Right lobe of liver (tissue), 6 donors: ENCODE measurements at regions not wholly inside any gene's neighbourhood (a gene's known extent, or its start where the extent isn't known, plus 50 kb on each side); places are given as distances from the start of the nearest gene placed in this dataset.

ENCODE experiments used
- ATAC-seq, 4 donors: fragments of 200-7000 bp; cut with Tn5 transposase; one replicate each; pipeline ENCODE4 v1.9.1; 2020; ENCODE audit warnings: mild to moderate bottlenecking in 4 of 4, moderate library complexity in 4 of 4
- DNase-seq, 3 donors: peaks; one replicate each; pipeline ENCODE4 v3.0.0-alpha.2; 2020
- H3K27ac ChIP-seq, 3 donors: fragments of 200-600 bp; one replicate each; pipeline ENCODE4 v1.8.0; 2022
- H3K27me3 ChIP-seq, 2 donors: fragments of 200-600 bp; one replicate each; pipeline ENCODE4 v1.8.0; 2022
- H3K36me3 ChIP-seq, 4 donors: fragments of 200-600 bp; sonication (generic) in 1 of 4; one replicate each; pipeline versions ENCODE4 v1.5.1 to v1.8.0; 2017 to 2022; ENCODE audit warnings: control low read depth in 1 of 4
- H3K4me1 ChIP-seq, 4 donors: fragments of 200-600 bp; sonication (generic) in 1 of 4; one replicate each; pipeline versions ENCODE4 v1.5.1 to v1.8.0; 2017 to 2022; ENCODE audit warnings: control low read depth in 1 of 4
- H3K4me3 ChIP-seq, 3 donors: fragments of 200-600 bp; one replicate each; pipeline ENCODE4 v1.8.0; 2022
- H3K9me3 ChIP-seq, 4 donors: fragments of 200-600 bp; sonication (generic) in 1 of 4; one replicate each; pipeline versions ENCODE4 v1.5.1 to v1.8.0; 2017 to 2022; ENCODE audit warnings: control low read depth in 1 of 4
- POLR2A ChIP-seq: fragments of 450-650 bp; IDR thresholded peaks from one replicate; pipeline ENCODE4 v1.6.1; 2017; ENCODE audit warnings: antibody characterized with exemption, mild to moderate bottlenecking
- WGBS: methylation state at CpG from one replicate; pipeline ENCODE4 v1.1.6; 2018; ENCODE audit warnings: low coverage, low lambda C conversion rate; ENCODE audit not compliant: insufficient coverage; ENCODE audit errors: missing lambda C conversion rate; 5-methylcytosine and 5-hydroxymethylcytosine counted together
- intact Hi-C, 2 donors: fragments of 100-400 bp; cut with DNase I; formaldehyde crosslinking; loops; one replicate each; pipeline versions ENCODE4 v1.11.2 to v1.14.1; 2022
- TF ChIP-seq, protein P1 (sequence below), 4 donors: fragments of 200-600 bp in 3 of 4; fragments of 450-650 bp in 1 of 4; IDR thresholded peaks; one replicate each; pipeline versions ENCODE4 v1.5.1 to v1.8.0; 2016 to 2022; ENCODE audit warnings: antibody characterized with exemption in 4 of 4, mild to moderate bottlenecking in 2 of 4
- donor health status: DM: no; HTN: yes; CAD: no.
- donor health status: DM: no; HTN: no; CAD: no.
- donor health status: DM: no; HTN: no; CAD: no.
- donor health status: DM: no; HTN: yes; CAD: no.
- donor health status: DM: no; HTN: yes; CAD: no.

DNA sequence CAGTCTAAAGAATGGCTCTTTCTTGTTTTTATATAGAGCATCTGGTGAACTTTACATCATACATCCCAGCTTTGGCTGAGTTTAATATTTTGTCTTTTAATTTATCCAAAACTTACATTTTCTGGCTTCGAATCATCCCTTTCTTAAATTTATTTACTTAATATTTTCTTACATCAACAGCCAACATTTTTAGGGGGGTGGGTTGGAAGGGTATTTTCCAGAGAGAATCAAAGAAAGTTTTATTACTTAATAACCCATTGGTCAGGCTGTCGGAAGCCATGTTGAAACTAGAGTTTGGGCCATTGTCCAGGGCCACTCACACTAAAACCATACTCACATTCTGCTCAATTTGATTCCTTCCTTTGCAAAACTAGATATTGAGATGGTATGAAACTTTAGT lies 220.2 kb downstream of the AEBP2 start:
- DNase-seq: no peak
- no peak overlapping the region for H3K4me3 ChIP-seq
- TF ChIP-seq POLR2A: no peak
- TF ChIP-seq, protein P1, sequence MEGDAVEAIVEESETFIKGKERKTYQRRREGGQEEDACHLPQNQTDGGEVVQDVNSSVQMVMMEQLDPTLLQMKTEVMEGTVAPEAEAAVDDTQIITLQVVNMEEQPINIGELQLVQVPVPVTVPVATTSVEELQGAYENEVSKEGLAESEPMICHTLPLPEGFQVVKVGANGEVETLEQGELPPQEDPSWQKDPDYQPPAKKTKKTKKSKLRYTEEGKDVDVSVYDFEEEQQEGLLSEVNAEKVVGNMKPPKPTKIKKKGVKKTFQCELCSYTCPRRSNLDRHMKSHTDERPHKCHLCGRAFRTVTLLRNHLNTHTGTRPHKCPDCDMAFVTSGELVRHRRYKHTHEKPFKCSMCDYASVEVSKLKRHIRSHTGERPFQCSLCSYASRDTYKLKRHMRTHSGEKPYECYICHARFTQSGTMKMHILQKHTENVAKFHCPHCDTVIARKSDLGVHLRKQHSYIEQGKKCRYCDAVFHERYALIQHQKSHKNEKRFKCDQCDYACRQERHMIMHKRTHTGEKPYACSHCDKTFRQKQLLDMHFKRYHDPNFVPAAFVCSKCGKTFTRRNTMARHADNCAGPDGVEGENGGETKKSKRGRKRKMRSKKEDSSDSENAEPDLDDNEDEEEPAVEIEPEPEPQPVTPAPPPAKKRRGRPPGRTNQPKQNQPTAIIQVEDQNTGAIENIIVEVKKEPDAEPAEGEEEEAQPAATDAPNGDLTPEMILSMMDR (IDR thresholded peaks at IDR 0.05): no peak
- H3K27me3 ChIP-seq: no peaks in the 10 kb centered on the region
- WGBS: 91% methylated on average over 1 of the region's 2 CpGs
- ATAC-seq: no peak
- no peak overlapping the region for H3K27ac ChIP-seq
- no peaks in the 10 kb centered on the region for H3K9me3 ChIP-seq
- no peaks in the 10 kb centered on the region for H3K36me3 ChIP-seq
- no peaks in the 10 kb centered on the region for H3K4me1 ChIP-seq
- intact Hi-C loops: no loop called here

DNA sequence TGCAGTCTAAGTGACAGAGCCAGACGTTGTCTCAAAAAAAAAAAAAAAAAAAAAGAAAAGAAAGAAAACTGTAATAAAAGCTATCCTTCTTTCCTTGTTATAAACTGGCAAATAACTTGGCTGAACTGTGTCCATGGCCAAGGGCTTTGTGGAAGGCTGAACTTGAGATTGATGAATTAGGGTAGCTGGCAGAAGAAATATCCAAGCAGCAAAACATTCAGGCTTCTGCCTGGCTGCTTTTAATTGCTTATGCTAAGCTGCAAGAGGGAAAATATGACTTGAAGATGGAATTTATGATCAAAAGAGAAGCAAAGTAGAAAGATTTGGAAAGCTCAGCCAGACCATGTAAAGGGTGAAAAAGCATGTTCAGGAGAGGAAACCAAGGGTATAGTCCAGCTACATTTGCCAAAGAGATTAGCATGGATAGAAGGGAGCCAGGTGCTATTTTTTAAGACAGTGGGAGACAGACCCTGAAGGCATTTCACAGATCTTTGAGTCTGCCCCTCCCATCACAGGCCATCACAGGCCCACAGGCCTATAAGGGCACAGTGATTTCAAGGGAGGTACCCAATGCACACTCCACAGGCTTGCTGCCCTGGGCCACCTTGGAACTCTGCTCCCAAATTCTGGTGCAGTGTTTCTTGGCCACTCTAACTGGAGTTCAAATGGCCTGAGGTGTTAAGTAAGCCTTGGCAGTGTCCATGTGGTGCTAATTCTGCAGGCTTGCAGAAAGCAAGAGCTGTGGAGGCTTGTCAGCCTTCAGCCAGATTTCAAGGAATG lies 226.0 kb downstream of the AEBP2 start:
- ATAC-seq (no peak), DNase-seq (no peak)
- H3K36me3 ChIP-seq: no peaks in the 10 kb centered on the region
- intact Hi-C loops: no loop called here
- 63% methylated on average over 1 of the region's 1 CpG for WGBS
- H3K27me3 ChIP-seq: no peaks in the 10 kb centered on the region
- no peak for TF ChIP-seq POLR2A
- TF ChIP-seq, protein P1 (IDR thresholded peaks at IDR 0.05): no peak
- no peaks in the 10 kb centered on the region for H3K9me3 ChIP-seq
- no peak overlapping the region for H3K4me3 ChIP-seq
- no peak overlapping the region for H3K27ac ChIP-seq
- no peaks in the 10 kb centered on the region for H3K4me1 ChIP-seq

GRCh38 chr12:19666070-19666469 lies 226.8 kb downstream of the AEBP2 start:
- ATAC-seq: no peak
- intact Hi-C loops: no loop called here
- TF ChIP-seq, protein P1 (IDR thresholded peaks at IDR 0.05): no peak
- no peak for TF ChIP-seq POLR2A
- Histone ChIP-seq H3K36me3 (no peaks in the 10 kb centered on the region), H3K27ac (no peak overlapping the region), H3K9me3 (no peaks in the 10 kb centered on the region), H3K4me3 (no peak overlapping the region), H3K27me3 (no peaks in the 10 kb centered on the region), H3K4me1 (no peaks in the 10 kb centered on the region)
- DNase-seq: no peak

DNA sequence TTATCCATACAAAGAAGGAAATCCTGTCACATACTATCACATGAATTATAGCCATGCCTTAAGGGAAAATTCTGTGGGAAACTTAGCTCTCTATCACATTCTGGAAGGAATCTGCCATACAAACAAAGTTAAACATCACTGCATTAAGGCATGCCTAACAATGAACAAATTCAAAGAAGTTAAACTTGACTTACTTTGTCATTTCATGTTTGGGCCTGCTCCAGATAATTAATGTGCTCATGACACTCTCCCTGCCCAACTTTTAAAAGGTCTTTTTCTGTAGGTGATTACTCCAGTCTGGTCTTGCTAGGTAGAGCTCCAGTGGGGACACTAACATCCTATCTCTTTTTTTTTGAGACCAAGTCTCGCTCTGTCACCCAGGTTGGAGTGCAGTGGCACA lies 230.5 kb downstream of the AEBP2 start:
- H3K27me3 ChIP-seq: no peaks in the 10 kb centered on the region
- ATAC-seq: no peak
- no peak overlapping the region for H3K4me3 ChIP-seq
- no peaks in the 10 kb centered on the region for H3K36me3 ChIP-seq
- no peak for DNase-seq
- intact Hi-C loops: no loop called here
- H3K9me3 ChIP-seq: no peaks in the 10 kb centered on the region
- no peak for TF ChIP-seq POLR2A
- TF ChIP-seq, protein P1 (IDR thresholded peaks at IDR 0.05): no peak
- WGBS: 100% methylated on average over 1 of the region's 1 CpG
- no peak overlapping the region for H3K27ac ChIP-seq
- no peaks in the 10 kb centered on the region for H3K4me1 ChIP-seq

GRCh38 chr12:19671695-19672094 lies 232.4 kb downstream of the AEBP2 start:
- TF ChIP-seq, protein P1 (IDR thresholded peaks at IDR 0.05): no peak
- TF ChIP-seq POLR2A: no peak
- H3K27me3 ChIP-seq: no peaks in the 10 kb centered on the region
- DNase-seq (no peak), ATAC-seq (no peak)
- H3K4me3 ChIP-seq: no peak overlapping the region
- no peaks in the 10 kb centered on the region for H3K4me1 ChIP-seq
- H3K27ac ChIP-seq: no peak overlapping the region
- H3K36me3 ChIP-seq: no peaks in the 10 kb centered on the region
- intact Hi-C loops: no loop called here
- no peaks in the 10 kb centered on the region for H3K9me3 ChIP-seq
